Skin epidermis (tissue), 12 donors: ENCODE measurements at regions not wholly inside any gene's neighbourhood (a gene's known extent, or its start where the extent isn't known, plus 50 kb on each side); places are given as distances from the start of the nearest gene placed in this dataset.
"Not testable (repeated sequence)": the region's sequence is repeated elsewhere in the genome, so short reads cannot be mapped to it uniquely, and the experiment has no call there.

ENCODE experiments used
- H3K27ac ChIP-seq, 21 experiments: fragments of 200-600 bp; sonication (generic) in 11 of 21; one replicate each; pipeline ENCODE4 v1.5.0; 2020; ENCODE audit warnings: mild to moderate bottlenecking in 3 of 21, inconsistent platforms in 2 of 21, moderate library complexity in 2 of 21
- H3K4me3 ChIP-seq, 7 experiments: fragments of 200-600 bp; sonication (generic) in 2 of 7; one replicate each; pipeline ENCODE4 v1.5.0; 2020; ENCODE audit warnings: inconsistent platforms in 2 of 7, mild to moderate bottlenecking in 2 of 7, moderate library complexity in 1 of 7

- H3K27ac ChIP-seq = no peak overlapping the region
These were observed 187.1 kb upstream of the NFIA start for GRCh38 chr1:60895252-60895651.

GRCh38 chr1:60894741-60895140 lies 187.6 kb upstream of the NFIA start:
- Histone ChIP-seq H3K27ac (no peak overlapping the region), H3K4me3 (no peak overlapping the region)

More at GRCh38 chr1:60895252-60895651, 187.1 kb upstream of the NFIA start:
- H3K4me3 ChIP-seq = no peak overlapping the region

GRCh38 chr1:60894130-60894529 lies 188.2 kb upstream of the NFIA start:
- H3K27ac ChIP-seq = no peak overlapping the region
- H3K4me3 ChIP-seq = no peak overlapping the region

- Histone ChIP-seq H3K4me3 (no peak overlapping the region), H3K27ac (no peak overlapping the region)
These were observed 189.0 kb upstream of the NFIA start for GRCh38 chr1:60893136-60893930.

- H3K27ac ChIP-seq = no peak overlapping the region
- H3K4me3 ChIP-seq = no peak overlapping the region
These were observed 190.6 kb upstream of the NFIA start for GRCh38 chr1:60891765-60892164.

- no peak overlapping the region for H3K27ac ChIP-seq
- H3K4me3 ChIP-seq = no peak overlapping the region
These were observed 191.1 kb upstream of the NFIA start for GRCh38 chr1:60891281-60891680.

GRCh38 chr1:60890664-60891063 lies 191.7 kb upstream of the NFIA start:
- Histone ChIP-seq H3K27ac (no peak overlapping the region), H3K4me3 (no peak overlapping the region)

GRCh38 chr1:60889709-60890108 lies 192.7 kb upstream of the NFIA start:
- Histone ChIP-seq H3K27ac (no peak overlapping the region), H3K4me3 (no peak overlapping the region)

- Histone ChIP-seq H3K4me3 (no peak overlapping the region), H3K27ac (no peak overlapping the region)
These were observed 194.2 kb upstream of the NFIA start for GRCh38 chr1:60888126-60888525.

- Histone ChIP-seq H3K4me3 (no peak overlapping the region), H3K27ac (no peak overlapping the region)
These were observed 195.5 kb upstream of the NFIA start for GRCh38 chr1:60886793-60887331.

- no peak overlapping the region for H3K4me3 ChIP-seq
- H3K27ac ChIP-seq = no peak overlapping the region
These were observed 196.3 kb upstream of the NFIA start for GRCh38 chr1:60886090-60886489.

GRCh38 chr1:60880202-60880601 lies 202.2 kb upstream of the NFIA start:
- Histone ChIP-seq H3K4me3 (no peak overlapping the region), H3K27ac (no peak overlapping the region)

GRCh38 chr1:60878323-60878722 lies 204.0 kb upstream of the NFIA start:
- no peak overlapping the region for H3K27ac ChIP-seq
- H3K4me3 ChIP-seq = no peak overlapping the region

- H3K4me3 ChIP-seq = no peak overlapping the region
- no peak overlapping the region for H3K27ac ChIP-seq
These were observed 205.0 kb upstream of the NFIA start for GRCh38 chr1:60877376-60877775.

GRCh38 chr1:60876952-60877351 lies 205.4 kb upstream of the NFIA start:
- no peak overlapping the region for H3K4me3 ChIP-seq
- H3K27ac ChIP-seq = no peak overlapping the region

GRCh38 chr1:60875138-60875537 lies 207.2 kb upstream of the NFIA start:
- no peak overlapping the region for H3K27ac ChIP-seq
- H3K4me3 ChIP-seq = no peak overlapping the region

GRCh38 chr1:60874718-60875117 lies 207.6 kb upstream of the NFIA start:
- H3K27ac ChIP-seq = no peak overlapping the region

GRCh38 chr1:60873396-60873795 lies 209.0 kb upstream of the NFIA start:
- H3K4me3 ChIP-seq, H3K27ac ChIP-seq: not testable (repeated sequence)

More at GRCh38 chr1:60874718-60875117, 207.6 kb upstream of the NFIA start:
- H3K4me3 ChIP-seq = no peak overlapping the region

GRCh38 chr1:60872426-60873054 lies 209.8 kb upstream of the NFIA start:
- no peak overlapping the region for H3K27ac ChIP-seq
- no peak overlapping the region for H3K4me3 ChIP-seq

- no peak overlapping the region for H3K4me3 ChIP-seq
These were observed 212.0 kb upstream of the NFIA start for GRCh38 chr1:60870269-60870865.

More at GRCh38 chr1:60870269-60870865, 212.0 kb upstream of the NFIA start:
- no peak overlapping the region for H3K27ac ChIP-seq
